Endothelial cell of umbilical vein (primary cell): ENCODE measurements at regions not wholly inside any gene's neighbourhood (a gene's known extent, or its start where the extent isn't known, plus 50 kb on each side); places are given as distances from the start of the nearest gene placed in this dataset.

Experiments
- CTCF ChIP-seq, 2 donors: IDR thresholded peaks; 1 replicate in 1 of 2; 2 replicates in 1 of 2; pipeline ENCODE4 v1.5.1; 2011; ENCODE audit warnings: low read length in 2 of 2, mild to moderate bottlenecking in 2 of 2, moderate library complexity in 2 of 2, control low read depth in 1 of 2, inconsistent platforms in 1 of 2, low read depth in 1 of 2; ENCODE audit not compliant: insufficient read depth in 1 of 2; ENCODE audit errors: extremely low read depth in 1 of 2
- EZH2 ChIP-seq: IDR thresholded peaks from 2 replicates; pipeline ENCODE4 v1.6.1; 2012; ENCODE audit warnings: borderline replicate concordance, low read depth, mild to moderate bottlenecking, moderate library complexity, low read length, inconsistent platforms; ENCODE audit not compliant: severe bottlenecking
- GATA2 ChIP-seq: IDR thresholded peaks from 2 replicates; pipeline ENCODE4 v1.7.0; 2011; ENCODE audit warnings: low read depth, mild to moderate bottlenecking, moderate library complexity, mixed read lengths, low read length; ENCODE audit not compliant: insufficient read length, insufficient read depth
- MYC ChIP-seq: IDR thresholded peaks from one replicate; pipeline ENCODE4 v1.6.1; 2011; ENCODE audit warnings: mild to moderate bottlenecking, low read depth, low read length
- POLR2A ChIP-seq: IDR thresholded peaks from 2 replicates; pipeline ENCODE4 v1.6.1; 2012; ENCODE audit warnings: low read depth, mild to moderate bottlenecking, control low read depth, low read length
- POLR2AphosphoS5 ChIP-seq: IDR thresholded peaks from 2 replicates; pipeline ENCODE4 v1.6.1; 2012; ENCODE audit warnings: low read depth, mild to moderate bottlenecking, control low read depth, low read length, moderate library complexity; ENCODE audit not compliant: insufficient read depth

GRCh38 chr10:85413570-85413969, 953.0 kb downstream of the GRID1 start:
- TF ChIP-seq CTCF (IDR thresholded peaks at IDR 0.05; ENCODE audit: extremely low read depth in 1 of 2, insufficient read depth in 1 of 2, low read depth in 1 of 2, low read length in 2 of 2) (no peak), EZH2 (no peak), POLR2A (no peak), MYC (no peak), POLR2AphosphoS5 (no peak), GATA2 (no peak)
